ENCODE measurements at regions not wholly inside any gene's neighbourhood (a gene's known extent, or its start where the extent isn't known, plus 50 kb on each side); places are given as distances from the start of the nearest gene placed in this dataset.

- no peak for TF ChIP-seq GABPA (IDR thresholded peaks at IDR 0.05; ENCODE audit: low read depth)
- TF ChIP-seq REST (IDR thresholded peaks at IDR 0.05; ENCODE audit: insufficient replicate concordance, low read depth) = no peak
- no peak for TF ChIP-seq POLR2AphosphoS5 (IDR thresholded peaks at IDR 0.05; ENCODE audit: low read depth)
- no peak for TF ChIP-seq SPI1 (IDR thresholded peaks at IDR 0.05; ENCODE audit: borderline replicate concordance, low read depth)
- no peak for TF ChIP-seq CTCF (IDR thresholded peaks at IDR 0.05; ENCODE audit: insufficient read depth, low read length)
- no peaks in the 10 kb centered on the region for H3K27me3 ChIP-seq (ENCODE audit: insufficient read depth, poor library complexity, severe bottlenecking)
- H3K4me3 ChIP-seq (replicated peaks; ENCODE audit: insufficient read depth, low read length) = no peak overlapping the region
- no peak for DNase-seq (ENCODE audit: low read depth in 1 of 2, low spot score in 1 of 2)
- H3K27ac ChIP-seq (replicated peaks) = no peak overlapping the region
Observed at GRCh38 chr10:42519079-42519478, 119.3 kb downstream of the ZNF33B start.

GRCh38 chr10:42513921-42514320 is 124.4 kb downstream of the ZNF33B start:
- no peak overlapping the region for H3K4me3 ChIP-seq (replicated peaks; ENCODE audit: insufficient read depth, low read length)
- no peak for DNase-seq (ENCODE audit: low read depth in 1 of 2, low spot score in 1 of 2)
- TF ChIP-seq REST (IDR thresholded peaks at IDR 0.05; ENCODE audit: insufficient replicate concordance, low read depth) = no peak
- no peak for TF ChIP-seq POLR2AphosphoS5 (IDR thresholded peaks at IDR 0.05; ENCODE audit: low read depth)
- TF ChIP-seq GABPA (IDR thresholded peaks at IDR 0.05; ENCODE audit: low read depth) = no peak
- TF ChIP-seq CTCF (IDR thresholded peaks at IDR 0.05; ENCODE audit: insufficient read depth, low read length) = no peak
- no peak for TF ChIP-seq SPI1 (IDR thresholded peaks at IDR 0.05; ENCODE audit: borderline replicate concordance, low read depth)
- H3K27ac ChIP-seq (replicated peaks) = no peak overlapping the region
- H3K27me3 ChIP-seq (ENCODE audit: insufficient read depth, poor library complexity, severe bottlenecking) = no peaks in the 10 kb centered on the region

- TF ChIP-seq GABPA (IDR thresholded peaks at IDR 0.05; ENCODE audit: low read depth) (no peak), REST (IDR thresholded peaks at IDR 0.05; ENCODE audit: insufficient replicate concordance, low read depth) (no peak), CTCF (IDR thresholded peaks at IDR 0.05; ENCODE audit: insufficient read depth, low read length) (no peak), SPI1 (IDR thresholded peaks at IDR 0.05; ENCODE audit: borderline replicate concordance, low read depth) (no peak), POLR2AphosphoS5 (IDR thresholded peaks at IDR 0.05; ENCODE audit: low read depth) (no peak)
- Histone ChIP-seq H3K27ac (replicated peaks) (no peak overlapping the region), H3K27me3 (ENCODE audit: insufficient read depth, poor library complexity, severe bottlenecking) (no peaks in the 10 kb centered on the region), H3K4me3 (replicated peaks; ENCODE audit: insufficient read depth, low read length) (no peak overlapping the region)
- DNase-seq (ENCODE audit: low read depth in 1 of 2, low spot score in 1 of 2) = no peak
Observed at GRCh38 chr10:42491801-42492200, 146.6 kb downstream of the ZNF33B start.
